Endodermal cell (in vitro differentiated cells): ENCODE measurements at regions not wholly inside any gene's neighbourhood (a gene's known extent, or its start where the extent isn't known, plus 50 kb on each side); places are given as distances from the start of the nearest gene placed in this dataset.

Source experiments
- DNase-seq: peaks from one replicate; pipeline ENCODE4 v3.0.0-alpha.2; 2017
- H3K27ac ChIP-seq: 2 replicates; pipeline ENCODE4 v1.5.1; 2013; ENCODE audit warnings: mild to moderate bottlenecking, low read depth, low read length, moderate library complexity
- H3K27me3 ChIP-seq: 2 replicates; pipeline ENCODE4 v1.6.1; 2013; ENCODE audit warnings: mild to moderate bottlenecking, low read length, moderate library complexity; ENCODE audit not compliant: insufficient read depth, control insufficient read depth, poor library complexity, severe bottlenecking
- H3K36me3 ChIP-seq: 2 replicates; pipeline ENCODE4 v1.7.0; 2013; ENCODE audit warnings: mild to moderate bottlenecking, low read length, moderate library complexity; ENCODE audit not compliant: control insufficient read depth, insufficient read depth
- H3K4me1 ChIP-seq: one replicate; pipeline ENCODE4 v1.7.0; 2013; ENCODE audit warnings: low read length; ENCODE audit not compliant: control insufficient read depth, insufficient read depth
- H3K4me3 ChIP-seq: 2 replicates; pipeline ENCODE4 v1.5.1; 2013; ENCODE audit warnings: mild to moderate bottlenecking, low read length, moderate library complexity
- H3K9ac ChIP-seq: 2 replicates; pipeline ENCODE4 v1.6.1; 2013; ENCODE audit warnings: mild to moderate bottlenecking, low read length, moderate library complexity; ENCODE audit not compliant: poor library complexity, severe bottlenecking; ENCODE audit errors: extremely low read depth
- H3K9me3 ChIP-seq: 2 replicates; pipeline ENCODE4 v1.6.1; 2013; ENCODE audit warnings: mild to moderate bottlenecking, low read length, moderate library complexity; ENCODE audit not compliant: control insufficient read depth
- H3K27ac Mint-ChIP-seq: 2 replicates; pipeline ENCODE4 v1.8.0; 2020; ENCODE audit warnings: mixed read lengths
- H3K27me3 Mint-ChIP-seq: 2 replicates; pipeline ENCODE4 v1.8.0; 2021; ENCODE audit warnings: mild to moderate bottlenecking, mixed read lengths; ENCODE audit not compliant: insufficient read depth
- H3K36me3 Mint-ChIP-seq: 2 replicates; pipeline ENCODE4 v1.8.0; 2020; ENCODE audit warnings: low read depth, mixed read lengths
- H3K4me1 Mint-ChIP-seq: 2 replicates; pipeline ENCODE4 v1.8.0; 2020; ENCODE audit warnings: mixed read lengths
- H3K4me3 Mint-ChIP-seq: 2 replicates; pipeline ENCODE4 v1.8.0; 2020; ENCODE audit warnings: mild to moderate bottlenecking, moderate library complexity, mixed read lengths
- H3K9me3 Mint-ChIP-seq: 2 replicates; pipeline ENCODE4 v1.8.0; 2020; ENCODE audit warnings: mild to moderate bottlenecking, mixed read lengths
- WGBS, 2 experiments: methylation state at CpG; one replicate each; pipeline versions ENCODE4 v1.1.5 to v1.1.7; 2013; ENCODE audit warnings: missing lambda C conversion rate in 2 of 2, mixed read lengths in 1 of 2; ENCODE audit not compliant: insufficient coverage in 1 of 2, insufficient read length in 1 of 2; 5-methylcytosine and 5-hydroxymethylcytosine counted together
- TF ChIP-seq, protein P1 (sequence below): fragments of 200-600 bp; sonication (generic); conservative IDR thresholded peaks from 2 replicates; pipeline ENCODE4 v1.5.0; 2021; ENCODE audit warnings: antibody characterized with exemption, mild to moderate bottlenecking

- no peak overlapping the region for H3K9ac ChIP-seq
- no peak overlapping the region for H3K27ac ChIP-seq
- Mint-ChIP-seq H3K36me3 (no peaks in the 10 kb centered on the region), H3K4me3 (no peak overlapping the region), H3K4me1 (peaks cover 4% of the 10 kb centered on the region), H3K9me3 (peaks cover 3% of the 10 kb centered on the region), H3K27ac (no peak overlapping the region), H3K27me3 (no peaks in the 10 kb centered on the region)
- H3K36me3 ChIP-seq: no peaks in the 10 kb centered on the region
- 65 to 77% methylated on average over 3 of the region's 3 CpGs for WGBS, 2 experiments
- no peaks in the 10 kb centered on the region for H3K27me3 ChIP-seq
- no peak for DNase-seq
- H3K4me3 ChIP-seq: no peak overlapping the region
- no peaks in the 10 kb centered on the region for H3K4me1 ChIP-seq
- H3K9me3 ChIP-seq: no peaks in the 10 kb centered on the region
- TF ChIP-seq, protein P1, sequence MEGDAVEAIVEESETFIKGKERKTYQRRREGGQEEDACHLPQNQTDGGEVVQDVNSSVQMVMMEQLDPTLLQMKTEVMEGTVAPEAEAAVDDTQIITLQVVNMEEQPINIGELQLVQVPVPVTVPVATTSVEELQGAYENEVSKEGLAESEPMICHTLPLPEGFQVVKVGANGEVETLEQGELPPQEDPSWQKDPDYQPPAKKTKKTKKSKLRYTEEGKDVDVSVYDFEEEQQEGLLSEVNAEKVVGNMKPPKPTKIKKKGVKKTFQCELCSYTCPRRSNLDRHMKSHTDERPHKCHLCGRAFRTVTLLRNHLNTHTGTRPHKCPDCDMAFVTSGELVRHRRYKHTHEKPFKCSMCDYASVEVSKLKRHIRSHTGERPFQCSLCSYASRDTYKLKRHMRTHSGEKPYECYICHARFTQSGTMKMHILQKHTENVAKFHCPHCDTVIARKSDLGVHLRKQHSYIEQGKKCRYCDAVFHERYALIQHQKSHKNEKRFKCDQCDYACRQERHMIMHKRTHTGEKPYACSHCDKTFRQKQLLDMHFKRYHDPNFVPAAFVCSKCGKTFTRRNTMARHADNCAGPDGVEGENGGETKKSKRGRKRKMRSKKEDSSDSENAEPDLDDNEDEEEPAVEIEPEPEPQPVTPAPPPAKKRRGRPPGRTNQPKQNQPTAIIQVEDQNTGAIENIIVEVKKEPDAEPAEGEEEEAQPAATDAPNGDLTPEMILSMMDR: no peak
These were observed 248.8 kb upstream of the SLC39A10 start for GRCh38 chr2:195408196-195408595.

DNA sequence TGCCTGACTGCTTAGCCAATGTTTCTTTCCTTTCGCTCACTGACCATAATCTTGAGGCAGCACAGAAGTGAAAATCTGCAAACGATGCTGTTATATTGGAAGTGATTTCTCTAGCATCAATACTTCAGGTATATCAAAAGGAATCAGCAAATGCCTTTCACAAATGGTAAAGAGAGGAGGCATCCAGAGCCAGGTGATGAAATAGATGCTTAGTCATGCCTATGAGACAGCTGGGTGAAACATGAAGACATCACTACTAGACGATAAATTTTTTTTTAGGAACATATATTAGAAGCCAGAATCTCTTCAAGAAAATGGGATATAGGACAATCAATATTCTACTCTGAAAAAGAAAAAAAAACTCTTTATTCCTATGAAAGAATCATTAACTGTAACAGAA lies 249.2 kb upstream of the SLC39A10 start:
- Histone ChIP-seq H3K9me3 (no peaks in the 10 kb centered on the region), H3K9ac (no peak overlapping the region), H3K36me3 (no peaks in the 10 kb centered on the region), H3K27me3 (no peaks in the 10 kb centered on the region), H3K4me1 (no peaks in the 10 kb centered on the region), H3K4me3 (no peak overlapping the region), H3K27ac (no peak overlapping the region)
- Mint-ChIP-seq H3K4me1 (peaks cover 4% of the 10 kb centered on the region), H3K36me3 (no peaks in the 10 kb centered on the region), H3K9me3 (peaks cover 3% of the 10 kb centered on the region), H3K4me3 (no peak overlapping the region), H3K27me3 (no peaks in the 10 kb centered on the region), H3K27ac (no peak overlapping the region)
- no peak for DNase-seq
- TF ChIP-seq, protein P1: no peak
- WGBS, 2 experiments: 96% methylated on average over 3 of the region's 3 CpGs; no CpG with 5 or more reads in 1 of the 2 experiments

DNA sequence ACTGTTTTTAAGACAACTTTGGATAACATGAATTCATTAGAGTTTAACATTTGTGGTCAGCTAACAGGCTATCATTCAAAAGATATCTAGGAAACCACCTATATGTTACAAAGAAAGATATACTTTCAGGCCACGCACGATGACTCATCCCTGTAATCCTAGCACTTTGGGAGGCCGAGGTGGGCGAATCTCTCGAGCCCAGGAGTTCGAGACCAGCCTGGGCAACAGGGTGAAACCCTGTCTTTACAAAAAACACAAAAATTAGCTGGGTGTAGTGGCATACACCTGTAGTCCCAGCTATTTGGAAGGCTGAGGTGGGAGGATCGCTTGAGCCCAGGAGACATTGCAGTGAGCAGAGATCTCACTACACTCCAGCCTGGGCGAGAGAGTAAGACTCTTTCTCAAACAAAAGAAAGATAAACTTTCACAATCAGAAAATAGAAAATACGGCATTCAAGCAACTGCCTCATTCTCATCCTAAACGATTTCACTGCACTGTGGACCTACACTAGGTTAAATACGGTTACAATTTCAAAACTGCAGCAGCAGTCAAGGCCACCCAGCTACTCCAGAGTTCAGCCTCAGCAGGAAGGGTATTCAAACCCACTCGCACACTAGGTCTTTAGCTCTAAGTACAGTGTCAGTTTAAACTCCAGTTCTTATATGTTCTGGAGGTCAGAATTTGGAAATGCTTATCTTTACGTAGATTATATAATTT lies 250.0 kb upstream of the SLC39A10 start:
- Mint-ChIP-seq H3K4me3 (no peak overlapping the region), H3K27ac (no peak overlapping the region), H3K27me3 (no peaks in the 10 kb centered on the region), H3K4me1 (peaks cover 4% of the 10 kb centered on the region), H3K36me3 (no peaks in the 10 kb centered on the region), H3K9me3 (peaks cover 3% of the 10 kb centered on the region)
- H3K4me3 ChIP-seq: no peak overlapping the region
- H3K27ac ChIP-seq: no peak overlapping the region
- TF ChIP-seq, protein P1: no peak
- DNase-seq: no peak
- no peaks in the 10 kb centered on the region for H3K9me3 ChIP-seq
- no peak overlapping the region for H3K9ac ChIP-seq
- no peaks in the 10 kb centered on the region for H3K27me3 ChIP-seq
- WGBS, 2 experiments: 93% methylated on average over 4 to 12 of the region's 13 CpGs
- H3K4me1 ChIP-seq: no peaks in the 10 kb centered on the region
- H3K36me3 ChIP-seq: no peaks in the 10 kb centered on the region
